ENCODE measurements at regions not wholly inside any gene's neighbourhood (a gene's known extent, or its start where the extent isn't known, plus 50 kb on each side); places are given as distances from the start of the nearest gene placed in this dataset.

DNA sequence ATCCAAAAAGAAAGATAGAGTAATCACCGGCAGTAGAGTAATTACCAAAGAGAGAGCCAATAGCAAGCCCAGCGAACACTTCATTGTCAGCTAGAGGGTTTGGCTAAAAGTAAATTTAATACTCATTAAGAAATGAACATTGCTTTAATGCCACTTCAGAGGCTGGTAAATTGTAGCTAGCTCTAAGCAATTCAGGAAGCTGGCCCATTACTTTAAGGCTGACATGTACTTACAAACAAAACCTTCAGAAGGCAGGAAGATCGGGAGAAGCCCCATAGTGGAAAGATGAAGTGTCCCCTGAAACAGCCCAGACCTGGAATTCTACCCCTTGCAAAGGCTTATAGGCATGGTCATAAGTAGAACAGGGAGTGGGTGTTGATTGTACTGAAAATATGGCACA is 396.6 kb upstream of the ID4 start:
- H3K27ac ChIP-seq (ENCODE audit: low read depth in 2 of 2, low read length in 1 of 2) = no peak overlapping the region
- 12% methylated on average over 3 of the region's 3 CpGs for WGBS (ENCODE audit: low lambda C conversion rate)
- H3K4me1 ChIP-seq (ENCODE audit: control insufficient read depth in 1 of 2, insufficient read depth in 2 of 2, low read depth in 1 of 2, low read length in 1 of 2) = no peaks in the 10 kb centered on the region
- H3K36me3 ChIP-seq (replicated peaks in 1 of 2; ENCODE audit: control insufficient read depth in 1 of 2, insufficient read depth in 2 of 2, low read length in 1 of 2) = no peaks in the 10 kb centered on the region
- no peak overlapping the region for H3K4me2 ChIP-seq
- ChIA-PET POLR2A (no interaction called here), CTCF (no interaction called here)
- H3K27me3 ChIP-seq (ENCODE audit: insufficient read depth) = no peaks in the 10 kb centered on the region; the same call in 1 of the 2 replicates
- no peak for DNase-seq
- no peaks in the 10 kb centered on the region for H3F3A ChIP-seq (replicated peaks; ENCODE audit: insufficient read depth)
- no peak overlapping the region for H2AFZ ChIP-seq (ENCODE audit: low read depth)
- no peak for TF ChIP-seq MEF2A (IDR thresholded peaks at IDR 0.05; ENCODE audit: borderline replicate concordance, low read depth)
- no peak for TF ChIP-seq TEAD4 (IDR thresholded peaks at IDR 0.05; ENCODE audit: borderline replicate concordance, insufficient read depth)
- TF ChIP-seq POLR2AphosphoS5 (IDR thresholded peaks at IDR 0.05; ENCODE audit: low read depth, low read length) = no peak
- no peak for TF ChIP-seq SIN3A (IDR thresholded peaks at IDR 0.05; ENCODE audit: borderline replicate concordance, low read depth, low read length)
- no peak for TF ChIP-seq REST (IDR thresholded peaks at IDR 0.05; ENCODE audit: low read depth, low read length)
- TF ChIP-seq FOXM1 (IDR thresholded peaks at IDR 0.05; ENCODE audit: low read depth) = no peak
- TF ChIP-seq FOSL2 (IDR thresholded peaks at IDR 0.05; ENCODE audit: borderline replicate concordance, low read depth) = no peak
- no peak for TF ChIP-seq GATA2 (CRISPR knock-in tag; IDR thresholded peaks at IDR 0.05)
- TF ChIP-seq EP300 (IDR thresholded peaks at IDR 0.05; ENCODE audit: borderline replicate concordance in 1 of 2, low read depth in 1 of 2, low read length in 1 of 2) = no peak
- no peak for TF ChIP-seq NRF1 (IDR thresholded peaks at IDR 0.05; ENCODE audit: low read depth, low read length)
- TF ChIP-seq USF2 (IDR thresholded peaks at IDR 0.05; ENCODE audit: borderline replicate concordance, low read depth, low read length) = no peak
- TF ChIP-seq RXRA (IDR thresholded peaks at IDR 0.05; ENCODE audit: borderline replicate concordance, low read depth) = no peak
- H3K9me3 ChIP-seq = no peaks in the 10 kb centered on the region
- no peaks in the 10 kb centered on the region for H3K9me2 ChIP-seq
- no peak overlapping the region for H3K9ac ChIP-seq
- no peak overlapping the region for H3K4me3 ChIP-seq (ENCODE audit: low read depth in 2 of 2, low read length in 1 of 2)
- H3K79me2 ChIP-seq (ENCODE audit: insufficient read depth) = no peaks in the 10 kb centered on the region
- H4K20me1 ChIP-seq (ENCODE audit: insufficient read depth) = no peaks in the 10 kb centered on the region

GRCh38 chr6:19443411-19443810 is 393.8 kb upstream of the ID4 start:
- H3K79me2 ChIP-seq (ENCODE audit: insufficient read depth) = no peaks in the 10 kb centered on the region
- ChIA-PET CTCF (no interaction called here), POLR2A (no interaction called here)
- H3K27ac ChIP-seq (ENCODE audit: low read depth in 2 of 2, low read length in 1 of 2) = no peak overlapping the region
- DNase-seq = no peak
- no peak overlapping the region for H3K4me2 ChIP-seq
- H3K9me2 ChIP-seq = no peaks in the 10 kb centered on the region
- no peak overlapping the region for H3K9ac ChIP-seq
- H3K27me3 ChIP-seq (ENCODE audit: insufficient read depth) = no peaks in the 10 kb centered on the region; the same call in 1 of the 2 replicates
- H3K4me3 ChIP-seq (ENCODE audit: low read depth in 2 of 2, low read length in 1 of 2) = no peak overlapping the region
- 22% methylated on average over 3 of the region's 3 CpGs for WGBS (ENCODE audit: low lambda C conversion rate)
- H2AFZ ChIP-seq (ENCODE audit: low read depth) = no peak overlapping the region
- H3K36me3 ChIP-seq (replicated peaks in 1 of 2; ENCODE audit: control insufficient read depth in 1 of 2, insufficient read depth in 2 of 2, low read length in 1 of 2) = no peaks in the 10 kb centered on the region
- no peaks in the 10 kb centered on the region for H3K4me1 ChIP-seq (ENCODE audit: control insufficient read depth in 1 of 2, insufficient read depth in 2 of 2, low read depth in 1 of 2, low read length in 1 of 2)
- no peaks in the 10 kb centered on the region for H3K9me3 ChIP-seq
- H3F3A ChIP-seq (replicated peaks; ENCODE audit: insufficient read depth) = no peaks in the 10 kb centered on the region
- no peaks in the 10 kb centered on the region for H4K20me1 ChIP-seq (ENCODE audit: insufficient read depth)
- TF ChIP-seq FOXJ3 (CRISPR knock-in tag; IDR thresholded peaks at IDR 0.05) (no peak), GATA2 (CRISPR knock-in tag; IDR thresholded peaks at IDR 0.05) (no peak), YY1 (IDR thresholded peaks at IDR 0.05; ENCODE audit: low read depth) (no peak), TEAD4 (IDR thresholded peaks at IDR 0.05; ENCODE audit: borderline replicate concordance, insufficient read depth) (no peak), TAF1 (IDR thresholded peaks at IDR 0.05; ENCODE audit: borderline replicate concordance, low read depth, low read length) (no peak), RFX5 (IDR thresholded peaks at IDR 0.05; ENCODE audit: low read length) (no peak), RCOR1 (IDR thresholded peaks at IDR 0.05; ENCODE audit: low read length) (no peak), MAX (IDR thresholded peaks at IDR 0.05; ENCODE audit: low read depth) (no peak), TCF12 (IDR thresholded peaks at IDR 0.05) (no peak), ELF1 (IDR thresholded peaks at IDR 0.05) (no peak), JUND (IDR thresholded peaks at IDR 0.05) (no peak), POLR2AphosphoS5 (IDR thresholded peaks at IDR 0.05; ENCODE audit: low read depth, low read length) (no peak)
- TF ChIP-seq, protein P1, sequence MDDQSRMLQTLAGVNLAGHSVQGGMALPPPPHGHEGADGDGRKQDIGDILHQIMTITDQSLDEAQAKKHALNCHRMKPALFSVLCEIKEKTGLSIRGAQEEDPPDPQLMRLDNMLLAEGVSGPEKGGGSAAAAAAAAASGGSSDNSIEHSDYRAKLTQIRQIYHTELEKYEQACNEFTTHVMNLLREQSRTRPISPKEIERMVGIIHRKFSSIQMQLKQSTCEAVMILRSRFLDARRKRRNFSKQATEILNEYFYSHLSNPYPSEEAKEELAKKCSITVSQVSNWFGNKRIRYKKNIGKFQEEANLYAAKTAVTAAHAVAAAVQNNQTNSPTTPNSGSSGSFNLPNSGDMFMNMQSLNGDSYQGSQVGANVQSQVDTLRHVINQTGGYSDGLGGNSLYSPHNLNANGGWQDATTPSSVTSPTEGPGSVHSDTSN (IDR thresholded peaks at IDR 0.05) = no peak
- TF ChIP-seq, protein P2, sequence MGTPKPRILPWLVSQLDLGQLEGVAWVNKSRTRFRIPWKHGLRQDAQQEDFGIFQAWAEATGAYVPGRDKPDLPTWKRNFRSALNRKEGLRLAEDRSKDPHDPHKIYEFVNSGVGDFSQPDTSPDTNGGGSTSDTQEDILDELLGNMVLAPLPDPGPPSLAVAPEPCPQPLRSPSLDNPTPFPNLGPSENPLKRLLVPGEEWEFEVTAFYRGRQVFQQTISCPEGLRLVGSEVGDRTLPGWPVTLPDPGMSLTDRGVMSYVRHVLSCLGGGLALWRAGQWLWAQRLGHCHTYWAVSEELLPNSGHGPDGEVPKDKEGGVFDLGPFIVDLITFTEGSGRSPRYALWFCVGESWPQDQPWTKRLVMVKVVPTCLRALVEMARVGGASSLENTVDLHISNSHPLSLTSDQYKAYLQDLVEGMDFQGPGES (IDR thresholded peaks at IDR 0.05; ENCODE audit: low read depth, low read length) = no peak
